HEK293 (cell line): ENCODE measurements at regions not wholly inside any gene's neighbourhood (a gene's known extent, or its start where the extent isn't known, plus 50 kb on each side); places are given as distances from the start of the nearest gene placed in this dataset.

Experiments
- HOXC10 ChIP-seq: sonication (generic); formaldehyde crosslinking; IDR thresholded peaks from 2 replicates; pipeline ENCODE4 v1.8.1; 2023; ENCODE audit warnings: mild to moderate bottlenecking, missing genetic modification reagents
- PRDM4 ChIP-seq: fragments of 450-650 bp; formaldehyde crosslinking; IDR thresholded peaks from 2 replicates; pipeline ENCODE4 v1.5.1; 2017; ENCODE audit warnings: missing biosample characterization, missing genetic modification characterization
- REST ChIP-seq: fragments of 450-650 bp; formaldehyde crosslinking; IDR thresholded peaks from 2 replicates; pipeline ENCODE4 v1.5.1; 2016; ENCODE audit warnings: missing biosample characterization, missing genetic modification characterization
- TSHZ1 ChIP-seq: fragments of 450-650 bp; formaldehyde crosslinking; IDR thresholded peaks from 2 replicates; pipeline ENCODE4 v1.5.1; 2016; ENCODE audit warnings: missing biosample characterization, missing genetic modification characterization, borderline replicate concordance
- WT1 ChIP-seq: fragments of 450-650 bp; formaldehyde crosslinking; IDR thresholded peaks from 2 replicates; pipeline ENCODE4 v1.5.1; 2016; ENCODE audit warnings: missing biosample characterization, missing genetic modification characterization
- ZBTB1 ChIP-seq: fragments of 450-650 bp; formaldehyde crosslinking; IDR thresholded peaks from 2 replicates; pipeline ENCODE4 v1.5.1; 2016; ENCODE audit warnings: missing biosample characterization, missing genetic modification characterization
- ZBTB17 ChIP-seq: fragments of 450-650 bp; formaldehyde crosslinking; IDR thresholded peaks from 2 replicates; pipeline ENCODE4 v1.5.1; 2016; ENCODE audit warnings: missing biosample characterization, missing genetic modification characterization
- ZBTB21 ChIP-seq: fragments of 450-650 bp; formaldehyde crosslinking; IDR thresholded peaks from 2 replicates; pipeline ENCODE4 v1.5.1; 2017; ENCODE audit warnings: missing biosample characterization, missing genetic modification characterization
- ZBTB8A ChIP-seq: fragments of 450-650 bp; formaldehyde crosslinking; IDR thresholded peaks from 2 replicates; pipeline ENCODE4 v1.5.1; 2016; ENCODE audit warnings: missing biosample characterization, missing genetic modification characterization
- ZNF148 ChIP-seq: fragments of 450-650 bp; formaldehyde crosslinking; IDR thresholded peaks from 2 replicates; pipeline ENCODE4 v1.5.0; 2017; ENCODE audit warnings: missing biosample characterization, missing genetic modification characterization, borderline replicate concordance
- ZNF18 ChIP-seq: fragments of 450-650 bp; formaldehyde crosslinking; IDR thresholded peaks from 2 replicates; pipeline ENCODE4 v1.5.1; 2016; ENCODE audit warnings: missing biosample characterization, missing genetic modification characterization
- ZNF19 ChIP-seq: fragments of 450-650 bp; formaldehyde crosslinking; IDR thresholded peaks from 2 replicates; pipeline ENCODE4; 2016; ENCODE audit warnings: missing biosample characterization, missing genetic modification characterization, low read depth
- ZNF292 ChIP-seq: fragments of 450-650 bp; formaldehyde crosslinking; IDR thresholded peaks from 2 replicates; pipeline ENCODE4 v1.5.1; 2016; ENCODE audit warnings: low read depth, missing biosample characterization, missing genetic modification characterization, borderline replicate concordance
- ZNF37A ChIP-seq: fragments of 450-650 bp; IDR thresholded peaks from 2 replicates; pipeline ENCODE4 v1.5.1; 2018; ENCODE audit warnings: missing biosample characterization, missing genetic modification characterization
- ZNF398 ChIP-seq: fragments of 450-650 bp; formaldehyde crosslinking; IDR thresholded peaks from 2 replicates; pipeline ENCODE4 v1.5.1; 2017; ENCODE audit warnings: missing biosample characterization, missing genetic modification characterization
- ZNF514 ChIP-seq: fragments of 450-650 bp; formaldehyde crosslinking; IDR thresholded peaks from 2 replicates; pipeline ENCODE4 v1.5.1; 2016; ENCODE audit warnings: missing biosample characterization, missing genetic modification characterization
- ZNF529 ChIP-seq: fragments of 450-650 bp; formaldehyde crosslinking; IDR thresholded peaks from 2 replicates; pipeline ENCODE4 v1.5.1; 2017; ENCODE audit warnings: missing genetic modification characterization, missing biosample characterization; ENCODE audit not compliant: insufficient replicate concordance
- ZNF776 ChIP-seq: fragments of 450-650 bp; formaldehyde crosslinking; IDR thresholded peaks from 2 replicates; pipeline ENCODE4 v1.5.0; 2017; ENCODE audit warnings: missing biosample characterization, missing genetic modification characterization, borderline replicate concordance
- ZSCAN4 ChIP-seq: fragments of 450-650 bp; formaldehyde crosslinking; IDR thresholded peaks from 2 replicates; pipeline ENCODE4 v1.5.1; 2017; ENCODE audit warnings: missing biosample characterization, missing genetic modification characterization

GRCh38 chr5:99900302-99900852 lies 634.8 kb upstream of the FAM174A start (continued):
- TF ChIP-seq PRDM4 (peak; percentile 93), ZNF776 (tag by site-specific recombination) (no peak), ZNF37A (tag by site-specific recombination) (no peak), ZBTB1 (tag by site-specific recombination) (peak; percentile 50; the same call in 1 of the 2 replicates), ZNF514 (tag by site-specific recombination) (no peak), ZNF148 (tag by site-specific recombination) (peak; percentile 40; the same call in 1 of the 2 replicates), REST (tag by site-specific recombination) (peak; percentile 57; the same call in 1 of the 2 replicates), ZNF18 (tag by site-specific recombination) (0 out of 2 replicates have a peak, but pooled peaks have one; percentile 51), HOXC10 (no peak), TSHZ1 (peak; percentile 98), ZBTB21 (peak; percentile 79), ZBTB8A (tag by site-specific recombination) (no peak; the same call in 1 of the 2 replicates), ZSCAN4 (tag by site-specific recombination) (peak; percentile 67; the same call in 1 of the 2 replicates), ZBTB17 (peak; percentile 94), WT1 (tag by site-specific recombination) (peak; percentile 100), ZNF529 (tag by site-specific recombination) (no peak), ZNF398 (tag by site-specific recombination) (peak; percentile 79), ZNF292 (tag by site-specific recombination) (no peak), ZNF19 (tag by site-specific recombination) (no peak)
